Adrenal gland (tissue), 5 donors: ENCODE measurements at regions not wholly inside any gene's neighbourhood (a gene's known extent, or its start where the extent isn't known, plus 50 kb on each side); places are given as distances from the start of the nearest gene placed in this dataset.

Experiments
- CTCF ChIP-seq, 6 experiments: fragments of 450-650 bp in 4 of 6; fragments of 200-600 bp in 2 of 6; sonication (generic) in 1 of 6; IDR thresholded peaks; 1 replicate in 5 of 6; 2 replicates in 1 of 6; pipeline versions ENCODE4 v1.5.1 to v1.8.0; 2016 to 2021; ENCODE audit warnings: antibody characterized with exemption in 6 of 6, mild to moderate bottlenecking in 2 of 6, moderate library complexity in 1 of 6
- POLR2A ChIP-seq, 2 donors: fragments of 450-650 bp; IDR thresholded peaks; one replicate each; pipeline ENCODE4 v1.6.1; 2017; ENCODE audit warnings: antibody characterized with exemption in 2 of 2, mild to moderate bottlenecking in 2 of 2, moderate library complexity in 1 of 2
- donor health status: DM: no; HTN: no; CAD: no.

GRCh38 chr6:80932359-80932758 lies 820.1 kb downstream of the TENT5A start:
- TF ChIP-seq CTCF (IDR thresholded peaks at IDR 0.05), result no peak
- no peak for TF ChIP-seq POLR2A (IDR thresholded peaks at IDR 0.05)
